ENCODE measurements at regions not wholly inside any gene's neighbourhood (a gene's known extent, or its start where the extent isn't known, plus 50 kb on each side); places are given as distances from the start of the nearest gene placed in this dataset.

DNA sequence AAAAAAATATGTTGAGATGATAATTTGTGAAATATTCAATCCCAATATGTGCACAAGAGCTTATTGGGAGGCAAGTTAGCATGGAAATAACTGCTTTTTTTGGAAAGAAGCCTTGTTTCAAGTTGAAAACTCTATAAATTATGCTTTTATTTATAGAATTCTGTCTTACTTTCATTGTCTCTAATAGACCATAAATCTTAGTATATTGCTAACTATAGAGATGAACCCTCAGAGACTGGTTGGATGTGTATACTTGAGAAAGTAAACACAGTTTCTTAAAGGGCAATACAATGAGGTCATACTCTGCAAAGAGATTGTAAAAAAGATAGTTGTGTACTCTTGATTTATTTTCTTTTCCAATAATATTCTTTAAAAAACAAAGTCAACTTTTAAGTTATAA lies 530.3 kb downstream of the SPATA31D1 start:
- DNase-seq (ENCODE audit: low spot score) = no peak
- Mint-ChIP-seq H3K4me1 (ENCODE audit: unreplicated experiment) (no peaks in the 10 kb centered on the region), H3K27ac (ENCODE audit: unreplicated experiment) (no peak overlapping the region), H3K4me3 (ENCODE audit: unreplicated experiment) (no peak overlapping the region), H3K9me3 (ENCODE audit: unreplicated experiment) (no peaks in the 10 kb centered on the region), H3K27me3 (ENCODE audit: unreplicated experiment) (no peaks in the 10 kb centered on the region), H3K36me3 (ENCODE audit: low read depth, unreplicated experiment) (no peaks in the 10 kb centered on the region)
- TF ChIP-seq, protein P1, sequence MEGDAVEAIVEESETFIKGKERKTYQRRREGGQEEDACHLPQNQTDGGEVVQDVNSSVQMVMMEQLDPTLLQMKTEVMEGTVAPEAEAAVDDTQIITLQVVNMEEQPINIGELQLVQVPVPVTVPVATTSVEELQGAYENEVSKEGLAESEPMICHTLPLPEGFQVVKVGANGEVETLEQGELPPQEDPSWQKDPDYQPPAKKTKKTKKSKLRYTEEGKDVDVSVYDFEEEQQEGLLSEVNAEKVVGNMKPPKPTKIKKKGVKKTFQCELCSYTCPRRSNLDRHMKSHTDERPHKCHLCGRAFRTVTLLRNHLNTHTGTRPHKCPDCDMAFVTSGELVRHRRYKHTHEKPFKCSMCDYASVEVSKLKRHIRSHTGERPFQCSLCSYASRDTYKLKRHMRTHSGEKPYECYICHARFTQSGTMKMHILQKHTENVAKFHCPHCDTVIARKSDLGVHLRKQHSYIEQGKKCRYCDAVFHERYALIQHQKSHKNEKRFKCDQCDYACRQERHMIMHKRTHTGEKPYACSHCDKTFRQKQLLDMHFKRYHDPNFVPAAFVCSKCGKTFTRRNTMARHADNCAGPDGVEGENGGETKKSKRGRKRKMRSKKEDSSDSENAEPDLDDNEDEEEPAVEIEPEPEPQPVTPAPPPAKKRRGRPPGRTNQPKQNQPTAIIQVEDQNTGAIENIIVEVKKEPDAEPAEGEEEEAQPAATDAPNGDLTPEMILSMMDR (IDR thresholded peaks at IDR 0.05; ENCODE audit: unreplicated experiment) = no peak

DNA sequence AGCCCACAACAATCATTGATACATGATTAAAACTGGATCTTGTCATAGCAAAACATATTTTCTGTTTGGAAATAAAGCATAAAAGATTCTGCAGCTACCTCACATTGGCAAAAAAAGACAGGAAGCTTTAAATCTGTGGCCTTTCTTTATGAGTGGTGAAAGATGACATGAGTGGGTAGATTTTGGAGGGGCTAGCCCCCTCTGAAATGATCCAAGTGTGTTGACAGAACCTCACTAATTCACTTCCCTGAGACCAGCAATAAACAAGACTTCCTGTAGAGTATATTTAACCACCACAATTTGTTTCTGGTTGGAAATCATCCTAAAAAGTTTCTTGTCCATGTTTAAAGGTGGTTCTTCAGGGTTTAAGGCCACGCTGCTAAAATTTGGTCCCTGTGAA lies 530.8 kb downstream of the SPATA31D1 start:
- Mint-ChIP-seq H3K27ac (ENCODE audit: unreplicated experiment) (no peak overlapping the region), H3K4me3 (ENCODE audit: unreplicated experiment) (no peak overlapping the region), H3K9me3 (ENCODE audit: unreplicated experiment) (no peaks in the 10 kb centered on the region), H3K4me1 (ENCODE audit: unreplicated experiment) (no peaks in the 10 kb centered on the region), H3K27me3 (ENCODE audit: unreplicated experiment) (no peaks in the 10 kb centered on the region), H3K36me3 (ENCODE audit: low read depth, unreplicated experiment) (no peaks in the 10 kb centered on the region)
- TF ChIP-seq, protein P1 (IDR thresholded peaks at IDR 0.05; ENCODE audit: unreplicated experiment) = no peak
- DNase-seq (ENCODE audit: low spot score) = no peak

DNA sequence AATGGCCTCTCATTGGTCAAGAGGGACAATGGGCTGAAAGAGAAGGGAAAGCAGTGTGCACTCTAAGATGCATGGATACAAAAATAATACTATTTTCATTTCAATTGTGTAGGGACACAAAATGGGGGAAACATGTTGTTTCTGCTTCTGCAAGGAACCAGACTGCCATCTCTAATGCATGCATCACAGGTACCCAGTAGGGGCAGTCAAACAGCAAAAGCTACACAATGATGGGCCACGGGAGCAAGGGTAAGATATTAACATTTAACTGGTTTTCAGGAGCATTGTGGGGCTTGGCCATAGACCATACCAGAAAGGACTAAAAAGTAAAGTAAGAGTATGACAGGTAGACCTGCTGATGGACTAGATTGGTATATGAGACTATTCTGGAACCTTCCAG lies 535.8 kb downstream of the SPATA31D1 start:
- no peaks in the 10 kb centered on the region for H3K4me1 Mint-ChIP-seq (ENCODE audit: unreplicated experiment)

DNA sequence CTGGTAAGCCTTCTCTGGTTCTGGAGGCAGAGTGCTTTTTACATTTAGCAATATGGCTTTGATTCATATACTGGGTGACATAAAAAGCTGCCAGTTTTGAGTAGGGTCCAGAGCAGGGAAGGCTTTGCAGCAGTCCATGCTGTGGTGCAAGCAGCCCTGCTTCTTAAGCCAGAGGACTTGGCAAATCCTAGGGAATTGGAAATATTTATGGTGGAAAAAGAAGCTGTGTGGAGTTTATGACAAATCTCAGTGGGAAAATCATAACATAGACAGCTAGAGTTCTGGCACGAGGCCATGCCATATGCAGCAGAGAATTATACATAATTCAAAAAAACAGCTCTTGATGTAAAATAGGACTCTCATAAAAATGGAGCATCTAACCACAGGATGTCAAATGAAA lies 536.4 kb downstream of the RASEF start:
- H3K4me1 Mint-ChIP-seq (ENCODE audit: unreplicated experiment) = no peaks in the 10 kb centered on the region
- no peaks in the 10 kb centered on the region for H3K27me3 Mint-ChIP-seq (ENCODE audit: unreplicated experiment)
- DNase-seq (ENCODE audit: low spot score) = no peak
- no peaks in the 10 kb centered on the region for H3K9me3 Mint-ChIP-seq (ENCODE audit: unreplicated experiment)
- peaks cover 4% of the 10 kb centered on the region for H3K36me3 Mint-ChIP-seq (ENCODE audit: low read depth, unreplicated experiment)
- no peak overlapping the region for H3K4me3 Mint-ChIP-seq (ENCODE audit: unreplicated experiment)
- TF ChIP-seq, protein P1 (IDR thresholded peaks at IDR 0.05; ENCODE audit: unreplicated experiment) = no peak
- no peak overlapping the region for H3K27ac Mint-ChIP-seq (ENCODE audit: unreplicated experiment)

More for the DNA sequence above, 535.8 kb downstream of the SPATA31D1 start:
- H3K4me3 Mint-ChIP-seq (ENCODE audit: unreplicated experiment) = no peak overlapping the region
- TF ChIP-seq, protein P1 (IDR thresholded peaks at IDR 0.05; ENCODE audit: unreplicated experiment) = no peak
- no peak for DNase-seq (ENCODE audit: low spot score)
- H3K36me3 Mint-ChIP-seq (ENCODE audit: low read depth, unreplicated experiment) = peaks cover 4% of the 10 kb centered on the region
- no peak overlapping the region for H3K27ac Mint-ChIP-seq (ENCODE audit: unreplicated experiment)
- H3K27me3 Mint-ChIP-seq (ENCODE audit: unreplicated experiment) = no peaks in the 10 kb centered on the region
- no peaks in the 10 kb centered on the region for H3K9me3 Mint-ChIP-seq (ENCODE audit: unreplicated experiment)

DNA sequence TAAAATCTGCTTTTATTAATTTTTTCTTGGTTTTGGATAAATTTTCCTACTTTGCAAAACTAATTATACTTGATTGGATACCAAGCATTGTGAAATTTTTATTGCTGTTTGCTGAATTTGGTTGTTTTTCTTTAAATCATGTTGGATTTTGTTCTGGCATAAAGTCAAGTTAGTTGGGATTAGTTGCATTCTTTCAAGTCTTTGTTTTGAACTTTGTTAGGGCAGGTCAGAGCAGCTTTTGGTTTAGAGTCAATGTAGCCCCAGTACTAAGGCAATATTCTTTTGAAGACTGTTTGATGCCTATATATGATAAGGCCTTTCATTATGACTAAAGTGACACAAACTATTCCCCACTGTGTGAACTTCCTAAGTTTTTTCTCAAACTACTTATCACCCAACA lies 531.1 kb downstream of the RASEF start:
- Mint-ChIP-seq H3K36me3 (ENCODE audit: low read depth, unreplicated experiment) (peaks cover 4% of the 10 kb centered on the region), H3K4me1 (ENCODE audit: unreplicated experiment) (no peaks in the 10 kb centered on the region), H3K27me3 (ENCODE audit: unreplicated experiment) (no peaks in the 10 kb centered on the region), H3K4me3 (ENCODE audit: unreplicated experiment) (no peak overlapping the region), H3K27ac (ENCODE audit: unreplicated experiment) (no peak overlapping the region), H3K9me3 (ENCODE audit: unreplicated experiment) (no peaks in the 10 kb centered on the region)
- TF ChIP-seq, protein P1 (IDR thresholded peaks at IDR 0.05; ENCODE audit: unreplicated experiment) = no peak
- no peak for DNase-seq (ENCODE audit: low spot score)

All from endothelial cell (in vitro differentiated cells).